GM23338 (cell line): ENCODE measurements at regions not wholly inside any gene's neighbourhood (a gene's known extent, or its start where the extent isn't known, plus 50 kb on each side); places are given as distances from the start of the nearest gene placed in this dataset.

Experiments used
- ATAC-seq: fragments of 200-7000 bp; cut with Tn5 transposase; 3 replicates; pipeline ENCODE4 v1.9.1; 2020
- DNase-seq: peaks from one replicate; pipeline ENCODE4 v3.0.0-alpha.2; 2015; ENCODE audit warnings: low spot score
- H2AFZ ChIP-seq: fragments of 200-600 bp; sonication (generic); 2 replicates; pipeline ENCODE4 v1.8.0; 2016; ENCODE audit warnings: antibody characterized with exemption, mild to moderate bottlenecking, moderate library complexity
- H3F3A ChIP-seq: fragments of 200-600 bp; sonication (generic); replicated peaks from 2 replicates; pipeline ENCODE4 v1.8.0; 2017; ENCODE audit warnings: antibody characterized with exemption, mixed run types, low read depth
- H3K27ac ChIP-seq: fragments of 200-600 bp; sonication (generic); 2 replicates; pipeline ENCODE4 v1.6.1; 2016; ENCODE audit warnings: low read depth
- H3K27me3 ChIP-seq: fragments of 200-600 bp; sonication (generic); 2 replicates; pipeline ENCODE4 v1.8.0; 2016; ENCODE audit warnings: mild to moderate bottlenecking, mixed run types, moderate library complexity; ENCODE audit not compliant: insufficient read depth
- H3K36me3 ChIP-seq: fragments of 200-600 bp; sonication (generic); 2 replicates; pipeline ENCODE4 v1.8.0; 2016; ENCODE audit warnings: mild to moderate bottlenecking; ENCODE audit not compliant: insufficient read depth
- H3K4me1 ChIP-seq: fragments of 200-600 bp; sonication (generic); 2 replicates; pipeline ENCODE4 v1.8.0; 2016; ENCODE audit warnings: mild to moderate bottlenecking, moderate library complexity; ENCODE audit not compliant: insufficient read depth
- H3K4me2 ChIP-seq: fragments of 200-600 bp; sonication (generic); 2 replicates; pipeline ENCODE4 v1.7.1; 2017; ENCODE audit warnings: mixed run types
- H3K4me3 ChIP-seq: fragments of 200-600 bp; sonication (generic); 2 replicates; pipeline ENCODE4 v1.6.1; 2016; ENCODE audit warnings: mixed run types
- H3K79me2 ChIP-seq: fragments of 200-600 bp; sonication (generic); replicated peaks from 2 replicates; pipeline ENCODE4 v1.8.0; 2017; ENCODE audit warnings: mild to moderate bottlenecking; ENCODE audit not compliant: insufficient read depth
- H3K9me2 ChIP-seq: fragments of 200-600 bp; sonication (generic); 2 replicates; pipeline ENCODE4 v1.8.0; 2017; ENCODE audit not compliant: insufficient read depth
- H4K20me1 ChIP-seq: fragments of 200-600 bp; sonication (generic); replicated peaks from 2 replicates; pipeline ENCODE4 v1.8.0; 2017; ENCODE audit warnings: mild to moderate bottlenecking; ENCODE audit not compliant: insufficient read depth
- H3K27ac Mint-ChIP-seq: 2 replicates; pipeline ENCODE4 v1.8.0; 2020; ENCODE audit warnings: inconsistent platforms, mild to moderate bottlenecking, moderate library complexity, mixed read lengths
- H3K27me3 Mint-ChIP-seq: 3 replicates; pipeline ENCODE4 v1.8.0; 2022; ENCODE audit warnings: low read depth, mild to moderate bottlenecking, moderate library complexity, mixed read lengths, inconsistent platforms; ENCODE audit not compliant: insufficient read depth, poor library complexity
- H3K36me3 Mint-ChIP-seq: 3 replicates; pipeline ENCODE4 v1.8.0; 2021; ENCODE audit warnings: low read depth, mild to moderate bottlenecking, inconsistent platforms, moderate library complexity, mixed read lengths
- H3K4me1 Mint-ChIP-seq: 3 replicates; pipeline ENCODE4 v1.8.0; 2020; ENCODE audit warnings: mild to moderate bottlenecking, inconsistent platforms, mixed read lengths
- H3K4me3 Mint-ChIP-seq: 3 replicates; pipeline ENCODE4 v1.8.0; 2021; ENCODE audit warnings: moderate library complexity, mild to moderate bottlenecking, inconsistent platforms, mixed read lengths
- H3K9me3 Mint-ChIP-seq: 3 replicates; pipeline ENCODE4 v1.8.0; 2020; ENCODE audit warnings: moderate library complexity, mild to moderate bottlenecking, inconsistent platforms, mixed read lengths
- EZH2phosphoT487 ChIP-seq: fragments of 200-600 bp; sonication (generic); IDR thresholded peaks from one replicate; pipeline ENCODE4 v1.8.1; 2018; ENCODE audit warnings: antibody characterized with exemption; ENCODE audit not compliant: unreplicated experiment
- NANOG ChIP-seq: IDR thresholded peaks from 2 replicates; pipeline ENCODE4 v1.6.1; 2016; ENCODE audit warnings: antibody characterized with exemption, borderline replicate concordance
- POLR2AphosphoS5 ChIP-seq: IDR thresholded peaks from 2 replicates; pipeline ENCODE4 v1.6.1; 2016; ENCODE audit warnings: antibody characterized with exemption, low read depth
- ZNF114 ChIP-seq: fragments of 250-450 bp; sonication (Bioruptor Pico); IDR thresholded peaks from 2 replicates; pipeline ENCODE4 v1.5.0; 2020; ENCODE audit warnings: mild to moderate bottlenecking, moderate library complexity
- TF ChIP-seq, protein P1 (sequence below): fragments of 250-450 bp; sonication (Bioruptor Pico); IDR thresholded peaks from 2 replicates; pipeline ENCODE4 v1.5.0; 2020; ENCODE audit warnings: mild to moderate bottlenecking, moderate library complexity
- TF ChIP-seq, protein P2 (sequence below): IDR thresholded peaks from 2 replicates; pipeline ENCODE4 v1.6.1; 2016; ENCODE audit warnings: antibody characterized with exemption

DNA sequence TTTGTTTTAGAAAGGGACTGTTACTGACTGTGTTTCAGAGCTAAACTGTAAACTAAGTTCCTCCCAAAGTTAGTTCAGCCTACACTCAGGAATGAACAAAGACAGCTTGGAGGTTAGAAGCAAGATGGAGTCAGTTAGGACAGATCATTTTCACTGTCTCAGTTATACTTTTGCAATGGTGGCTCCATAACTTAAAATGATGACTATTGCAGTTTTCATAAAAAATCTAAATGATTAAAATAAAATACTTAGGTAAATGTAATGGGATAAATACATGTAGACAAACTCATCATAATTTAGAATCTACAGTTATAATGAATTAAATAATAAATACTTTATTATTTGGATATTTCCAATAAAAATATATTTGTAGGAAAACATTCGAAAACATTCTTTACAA lies 590.6 kb downstream of the EPHA7 start (continued):
- TF ChIP-seq, protein P1, sequence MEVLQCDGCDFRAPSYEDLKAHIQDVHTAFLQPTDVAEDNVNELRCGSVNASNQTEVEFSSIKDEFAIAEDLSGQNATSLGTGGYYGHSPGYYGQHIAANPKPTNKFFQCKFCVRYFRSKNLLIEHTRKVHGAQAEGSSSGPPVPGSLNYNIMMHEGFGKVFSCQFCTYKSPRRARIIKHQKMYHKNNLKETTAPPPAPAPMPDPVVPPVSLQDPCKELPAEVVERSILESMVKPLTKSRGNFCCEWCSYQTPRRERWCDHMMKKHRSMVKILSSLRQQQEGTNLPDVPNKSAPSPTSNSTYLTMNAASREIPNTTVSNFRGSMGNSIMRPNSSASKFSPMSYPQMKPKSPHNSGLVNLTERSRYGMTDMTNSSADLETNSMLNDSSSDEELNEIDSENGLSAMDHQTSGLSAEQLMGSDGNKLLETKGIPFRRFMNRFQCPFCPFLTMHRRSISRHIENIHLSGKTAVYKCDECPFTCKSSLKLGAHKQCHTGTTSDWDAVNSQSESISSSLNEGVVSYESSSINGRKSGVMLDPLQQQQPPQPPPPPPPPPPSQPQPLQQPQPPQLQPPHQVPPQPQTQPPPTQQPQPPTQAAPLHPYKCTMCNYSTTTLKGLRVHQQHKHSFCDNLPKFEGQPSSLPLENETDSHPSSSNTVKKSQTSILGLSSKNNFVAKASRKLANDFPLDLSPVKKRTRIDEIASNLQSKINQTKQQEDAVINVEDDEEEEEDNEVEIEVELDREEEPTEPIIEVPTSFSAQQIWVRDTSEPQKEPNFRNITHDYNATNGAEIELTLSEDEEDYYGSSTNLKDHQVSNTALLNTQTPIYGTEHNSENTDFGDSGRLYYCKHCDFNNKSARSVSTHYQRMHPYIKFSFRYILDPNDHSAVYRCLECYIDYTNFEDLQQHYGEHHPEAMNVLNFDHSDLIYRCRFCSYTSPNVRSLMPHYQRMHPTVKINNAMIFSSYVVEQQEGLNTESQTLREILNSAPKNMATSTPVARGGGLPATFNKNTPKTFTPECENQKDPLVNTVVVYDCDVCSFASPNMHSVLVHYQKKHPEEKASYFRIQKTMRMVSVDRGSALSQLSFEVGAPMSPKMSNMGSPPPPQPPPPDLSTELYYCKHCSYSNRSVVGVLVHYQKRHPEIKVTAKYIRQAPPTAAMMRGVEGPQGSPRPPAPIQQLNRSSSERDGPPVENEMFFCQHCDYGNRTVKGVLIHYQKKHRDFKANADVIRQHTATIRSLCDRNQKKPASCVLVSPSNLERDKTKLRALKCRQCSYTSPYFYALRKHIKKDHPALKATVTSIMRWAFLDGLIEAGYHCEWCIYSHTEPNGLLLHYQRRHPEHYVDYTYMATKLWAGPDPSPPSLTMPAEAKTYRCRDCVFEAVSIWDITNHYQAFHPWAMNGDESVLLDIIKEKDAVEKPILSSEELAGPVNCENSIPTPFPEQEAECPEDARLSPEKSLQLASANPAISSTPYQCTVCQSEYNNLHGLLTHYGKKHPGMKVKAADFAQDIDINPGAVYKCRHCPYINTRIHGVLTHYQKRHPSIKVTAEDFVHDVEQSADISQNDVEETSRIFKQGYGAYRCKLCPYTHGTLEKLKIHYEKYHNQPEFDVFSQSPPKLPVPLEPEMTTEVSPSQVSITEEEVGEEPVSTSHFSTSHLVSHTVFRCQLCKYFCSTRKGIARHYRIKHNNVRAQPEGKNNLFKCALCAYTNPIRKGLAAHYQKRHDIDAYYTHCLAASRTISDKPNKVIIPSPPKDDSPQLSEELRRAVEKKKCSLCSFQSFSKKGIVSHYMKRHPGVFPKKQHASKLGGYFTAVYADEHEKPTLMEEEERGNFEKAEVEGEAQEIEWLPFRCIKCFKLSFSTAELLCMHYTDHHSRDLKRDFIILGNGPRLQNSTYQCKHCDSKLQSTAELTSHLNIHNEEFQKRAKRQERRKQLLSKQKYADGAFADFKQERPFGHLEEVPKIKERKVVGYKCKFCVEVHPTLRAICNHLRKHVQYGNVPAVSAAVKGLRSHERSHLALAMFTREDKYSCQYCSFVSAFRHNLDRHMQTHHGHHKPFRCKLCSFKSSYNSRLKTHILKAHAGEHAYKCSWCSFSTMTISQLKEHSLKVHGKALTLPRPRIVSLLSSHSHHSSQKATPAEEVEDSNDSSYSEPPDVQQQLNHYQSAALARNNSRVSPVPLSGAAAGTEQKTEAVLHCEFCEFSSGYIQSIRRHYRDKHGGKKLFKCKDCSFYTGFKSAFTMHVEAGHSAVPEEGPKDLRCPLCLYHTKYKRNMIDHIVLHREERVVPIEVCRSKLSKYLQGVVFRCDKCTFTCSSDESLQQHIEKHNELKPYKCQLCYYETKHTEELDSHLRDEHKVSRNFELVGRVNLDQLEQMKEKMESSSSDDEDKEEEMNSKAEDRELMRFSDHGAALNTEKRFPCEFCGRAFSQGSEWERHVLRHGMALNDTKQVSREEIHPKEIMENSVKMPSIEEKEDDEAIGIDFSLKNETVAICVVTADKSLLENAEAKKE (CRISPR knock-in tag): no peak
- no peak for TF ChIP-seq ZNF114
- no peak for TF ChIP-seq NANOG
- TF ChIP-seq POLR2AphosphoS5: no peak

DNA sequence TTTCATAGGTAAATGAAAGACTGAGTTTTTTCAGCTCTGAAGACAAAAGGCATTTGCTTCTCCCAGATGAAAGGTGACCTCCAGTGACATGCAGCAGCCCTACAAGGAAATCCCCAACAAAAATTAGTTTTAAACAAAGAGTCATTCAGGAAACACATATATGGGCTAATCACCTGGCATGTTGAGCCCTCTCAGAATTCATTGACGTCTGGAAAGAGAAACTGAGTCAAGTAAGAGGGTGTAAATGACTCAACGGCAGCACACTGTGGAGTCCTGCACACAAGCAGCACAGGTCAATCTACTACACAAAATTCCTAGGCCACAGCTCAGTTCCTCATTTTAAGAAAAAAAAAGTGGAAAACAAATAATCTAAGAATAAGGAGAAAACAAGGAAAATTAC lies 592.3 kb downstream of the EPHA7 start:
- Histone ChIP-seq H3F3A (no peaks in the 10 kb centered on the region), H3K27me3 (no peaks in the 10 kb centered on the region), H3K9me2 (no peaks in the 10 kb centered on the region), H3K4me2 (no peak overlapping the region), H3K27ac (no peak overlapping the region), H3K36me3 (no peaks in the 10 kb centered on the region), H2AFZ (no peak overlapping the region), H3K4me1 (no peaks in the 10 kb centered on the region), H3K4me3 (no peak overlapping the region), H3K79me2 (no peaks in the 10 kb centered on the region), H4K20me1 (no peaks in the 10 kb centered on the region)
- Mint-ChIP-seq H3K27ac (no peak overlapping the region), H3K36me3 (peaks cover 5% of the 10 kb centered on the region; the same call in 1 of the 3 replicates), H3K4me3 (no peak overlapping the region), H3K4me1 (no peaks in the 10 kb centered on the region), H3K27me3 (no peaks in the 10 kb centered on the region), H3K9me3 (peaks cover 12% of the 10 kb centered on the region; the same call in 2 of the 3 replicates)
- DNase-seq (no peak), ATAC-seq (no peak)
- no peak for TF ChIP-seq EZH2phosphoT487
- TF ChIP-seq, protein P2, sequence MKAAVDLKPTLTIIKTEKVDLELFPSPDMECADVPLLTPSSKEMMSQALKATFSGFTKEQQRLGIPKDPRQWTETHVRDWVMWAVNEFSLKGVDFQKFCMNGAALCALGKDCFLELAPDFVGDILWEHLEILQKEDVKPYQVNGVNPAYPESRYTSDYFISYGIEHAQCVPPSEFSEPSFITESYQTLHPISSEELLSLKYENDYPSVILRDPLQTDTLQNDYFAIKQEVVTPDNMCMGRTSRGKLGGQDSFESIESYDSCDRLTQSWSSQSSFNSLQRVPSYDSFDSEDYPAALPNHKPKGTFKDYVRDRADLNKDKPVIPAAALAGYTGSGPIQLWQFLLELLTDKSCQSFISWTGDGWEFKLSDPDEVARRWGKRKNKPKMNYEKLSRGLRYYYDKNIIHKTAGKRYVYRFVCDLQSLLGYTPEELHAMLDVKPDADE: no peak
